Anterior cingulate cortex (tissue), 58 donors: ENCODE measurements at regions not wholly inside any gene's neighbourhood (a gene's known extent, or its start where the extent isn't known, plus 50 kb on each side); places are given as distances from the start of the nearest gene placed in this dataset.
A peak's percentile ranks its signal among the peaks of the same experiment; 100 is the strongest.
"Not testable (repeated sequence)": the region's sequence is repeated elsewhere in the genome, so short reads cannot be mapped to it uniquely, and the experiment has no call there.

Experiments used
- DNase-seq, 58 donors: peaks; one replicate each; lab custom pipeline; 2025; lab: John Stamatoyannopoulos, UW

DNA sequence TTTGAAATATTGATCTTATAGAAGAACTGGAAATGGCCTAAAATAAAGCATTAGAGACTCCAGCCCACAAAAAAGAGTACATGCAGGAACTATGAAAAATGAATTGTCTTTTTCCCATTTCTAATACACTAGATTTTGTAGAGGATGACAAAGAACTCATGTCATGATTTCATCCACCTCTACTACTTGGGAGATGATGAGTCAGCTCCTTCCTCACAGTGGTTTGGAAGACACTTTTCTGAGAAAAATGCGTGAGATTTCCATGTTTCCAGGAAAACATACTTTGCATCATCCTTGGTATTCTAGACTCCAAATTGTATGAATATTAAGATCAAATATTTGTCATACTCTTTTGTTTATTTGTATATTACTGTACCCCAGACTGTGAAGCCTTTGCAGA is 500.5 kb downstream of the FAM181B start:
- DNase-seq, result no peak

GRCh38 chr11:82229341-82229740 is 504.3 kb downstream of the FAM181B start:
- no peak for DNase-seq

GRCh38 chr11:82225930-82226329 is 507.7 kb downstream of the FAM181B start:
- no peak for DNase-seq

GRCh38 chr11:82225502-82225901 is 508.2 kb downstream of the FAM181B start:
- no peak for DNase-seq

- DNase-seq, result no peak
Observed at GRCh38 chr11:82216927-82217570, 516.6 kb downstream of the FAM181B start.

DNA sequence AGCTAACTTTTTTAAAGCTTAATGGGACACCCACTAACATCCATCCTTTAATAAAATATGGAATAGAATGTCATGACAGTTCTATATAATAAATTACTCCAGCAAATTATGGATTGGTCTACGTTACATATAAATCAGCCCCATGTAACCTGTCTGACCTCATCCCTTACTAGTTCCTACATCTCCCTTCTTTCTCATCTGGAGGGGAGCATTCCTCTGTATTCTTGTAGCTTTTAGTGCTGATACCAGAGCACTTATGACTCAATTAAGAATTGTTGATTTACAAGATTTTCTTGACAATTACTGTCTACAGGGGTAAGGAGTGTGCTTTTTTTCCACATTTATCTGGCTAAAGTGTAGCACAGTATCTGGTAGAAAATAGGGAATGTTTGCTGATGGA is 523.7 kb downstream of the FAM181B start:
- no peak for DNase-seq

DNA sequence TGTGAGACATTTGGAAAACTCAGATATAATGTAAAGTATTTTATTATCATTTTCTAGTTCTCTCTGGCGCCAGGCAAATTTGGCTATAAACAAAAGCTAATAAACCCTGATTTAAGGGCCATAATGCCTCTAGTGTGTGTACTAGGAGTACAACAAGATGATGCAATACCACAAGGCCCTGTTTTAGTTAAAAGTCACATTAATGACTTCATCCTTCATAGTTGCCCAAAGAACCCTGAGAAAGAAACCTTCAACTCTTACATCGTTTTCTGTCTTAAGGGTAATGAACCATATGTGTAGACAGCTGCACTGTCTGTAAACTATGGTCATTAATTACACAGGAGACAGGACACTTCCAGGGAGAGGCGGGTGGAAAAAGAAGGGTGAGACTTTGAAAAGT is 538.4 kb downstream of the FAM181B start:
- DNase-seq, result no peak

GRCh38 chr11:82194521-82194920 is 539.1 kb downstream of the FAM181B start:
- DNase-seq, result no peak

DNA sequence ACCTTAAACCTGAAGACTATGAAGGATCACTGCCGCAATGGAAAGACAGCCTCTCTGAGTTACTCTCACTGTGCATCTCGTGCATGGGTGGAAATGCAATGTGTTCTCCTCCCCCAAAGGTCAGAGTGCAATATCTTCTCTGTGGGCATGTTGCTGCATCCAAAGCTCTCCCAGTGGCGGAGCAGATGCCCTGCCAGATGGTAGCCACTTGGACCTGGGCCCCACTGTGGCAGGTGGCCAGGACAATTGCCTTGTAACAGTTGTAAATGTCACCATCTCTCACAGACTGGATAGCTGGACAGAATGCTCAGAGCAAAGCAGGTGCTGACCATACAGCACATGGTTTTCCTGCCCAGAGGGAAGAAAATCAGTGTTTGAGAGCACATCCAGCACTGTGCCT is 542.0 kb downstream of the FAM181B start:
- DNase-seq, result peak in 9 of 58 donors; percentile 0 to 5 (median 3)

DNA sequence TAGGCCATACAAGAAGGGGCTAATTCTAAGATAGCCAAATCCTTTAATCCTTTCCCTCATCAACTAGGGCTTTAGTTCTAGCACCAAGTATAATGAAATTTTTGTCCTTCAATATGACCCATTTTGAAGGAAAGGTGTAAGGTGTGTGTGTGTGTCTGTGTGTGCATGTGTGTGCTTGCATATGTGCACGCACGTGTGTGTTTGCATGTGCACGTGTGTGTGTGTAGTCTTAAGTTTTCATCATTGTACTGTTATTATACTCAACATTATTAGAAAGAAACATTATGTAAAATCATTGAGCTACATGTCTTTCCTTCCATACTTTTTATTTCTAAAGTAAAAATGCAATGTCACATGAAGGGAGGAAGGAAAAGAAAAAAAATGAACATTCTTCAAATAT is 547.7 kb downstream of the FAM181B start:
- DNase-seq, result no peak

DNA sequence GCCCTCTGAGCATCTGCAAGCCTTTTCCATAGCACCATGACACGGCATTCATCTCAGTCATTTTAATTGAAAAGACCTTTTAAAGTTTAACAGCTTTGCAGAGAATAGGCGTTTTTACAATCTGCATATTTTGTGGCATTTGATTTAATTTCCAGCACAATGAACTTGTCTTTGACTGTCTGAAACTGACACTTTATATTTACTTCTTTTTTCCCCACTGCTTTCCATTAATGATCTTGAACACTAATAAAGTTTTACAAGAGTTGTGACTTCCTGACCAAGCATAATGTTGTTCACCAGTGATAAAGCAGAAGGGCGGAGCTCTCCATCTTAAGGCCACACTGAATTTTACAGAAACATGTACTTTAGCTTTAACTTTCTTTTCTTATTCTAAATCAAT is 548.7 kb downstream of the FAM181B start:
- no peak for DNase-seq

DNA sequence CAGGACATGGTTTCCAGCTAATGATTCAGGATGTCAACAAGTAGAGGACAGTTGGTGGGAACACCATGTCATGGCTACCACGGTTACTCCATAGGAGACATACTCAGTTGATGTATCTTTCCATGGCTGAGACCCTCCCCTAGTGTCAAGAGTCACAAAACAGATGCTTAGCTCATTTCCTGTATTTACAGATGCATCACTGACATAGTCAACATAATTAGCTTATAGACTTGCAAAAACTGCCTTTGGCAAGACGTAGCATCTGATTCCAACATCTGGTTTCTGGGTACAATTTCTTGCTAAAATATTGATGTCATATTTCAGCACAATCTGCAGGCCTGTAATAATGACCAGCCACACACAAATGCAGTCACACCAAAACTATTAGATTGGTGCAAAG is 550.3 kb downstream of the FAM181B start:
- no peak for DNase-seq

GRCh38 chr11:82182697-82183096 is 551.0 kb downstream of the FAM181B start:
- DNase-seq, result not testable (repeated sequence)

DNA sequence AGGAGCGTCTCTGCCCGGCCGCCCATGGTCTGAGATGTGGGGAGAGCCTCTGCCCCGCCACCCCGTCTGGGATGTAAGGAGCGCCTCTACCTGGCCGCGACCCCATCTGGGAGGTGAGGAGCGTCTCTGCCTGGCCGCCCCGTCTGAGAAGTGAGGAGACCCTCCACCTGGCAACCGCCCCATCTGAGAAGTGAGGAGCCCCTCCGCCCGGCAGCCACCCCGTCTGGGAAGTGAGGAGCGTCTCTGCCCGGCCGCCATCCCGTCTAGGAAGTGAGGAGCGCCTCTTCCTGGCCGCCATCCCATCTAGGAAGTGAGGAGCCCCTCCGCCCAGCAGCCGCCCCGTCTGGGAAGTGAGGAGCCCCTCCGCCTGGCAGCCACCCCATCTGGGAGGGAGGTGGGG is 551.9 kb downstream of the FAM181B start:
- DNase-seq, result not testable (repeated sequence)

GRCh38 chr11:82176945-82177344 is 556.7 kb downstream of the FAM181B start:
- DNase-seq, result no peak

GRCh38 chr11:82176365-82176764 is 557.3 kb downstream of the FAM181B start:
- DNase-seq, result no peak

DNA sequence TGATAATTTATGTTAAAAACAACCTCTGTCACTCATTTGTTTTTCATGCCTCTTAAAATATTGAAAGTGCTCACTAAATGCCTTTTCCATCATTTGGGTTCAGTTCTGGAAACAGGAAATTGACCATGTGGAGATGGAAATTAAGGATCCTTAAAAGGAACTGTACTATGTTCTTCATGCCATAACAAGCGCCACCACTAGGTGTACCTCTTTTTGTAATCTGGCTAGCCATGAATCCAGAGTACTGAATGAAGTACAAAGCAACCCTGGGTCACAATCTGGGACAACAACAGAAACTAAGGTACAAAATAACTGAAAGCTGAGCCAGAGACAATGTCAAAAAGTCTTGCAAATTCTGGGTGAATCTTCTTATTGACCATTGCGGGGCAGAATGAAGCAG is 559.1 kb downstream of the FAM181B start:
- no peak for DNase-seq

- no peak for DNase-seq
Observed at GRCh38 chr11:82146789-82147188, 586.9 kb downstream of the FAM181B start.

DNA sequence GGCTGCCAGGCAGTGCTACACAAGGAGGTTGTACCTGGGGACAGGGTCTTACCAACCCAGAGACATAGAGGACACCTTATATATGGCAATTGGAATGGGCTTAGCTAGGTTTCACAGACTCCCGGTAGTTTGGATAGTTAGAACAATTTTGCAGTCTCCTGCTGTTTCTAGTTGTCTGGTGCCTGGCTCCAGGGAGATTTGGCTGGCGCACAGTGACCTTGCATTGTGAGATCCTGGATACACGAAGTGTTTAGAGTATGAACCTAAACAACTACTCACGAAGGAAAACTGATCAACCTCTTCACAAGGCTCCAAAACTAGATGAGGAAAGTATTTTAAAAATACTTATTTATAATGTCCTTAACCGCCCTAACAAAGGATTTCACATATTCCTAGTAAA is 614.7 kb downstream of the FAM181B start:
- DNase-seq, result no peak

- no peak for DNase-seq
Observed at GRCh38 chr11:82117362-82117761, 616.3 kb downstream of the FAM181B start.

DNA sequence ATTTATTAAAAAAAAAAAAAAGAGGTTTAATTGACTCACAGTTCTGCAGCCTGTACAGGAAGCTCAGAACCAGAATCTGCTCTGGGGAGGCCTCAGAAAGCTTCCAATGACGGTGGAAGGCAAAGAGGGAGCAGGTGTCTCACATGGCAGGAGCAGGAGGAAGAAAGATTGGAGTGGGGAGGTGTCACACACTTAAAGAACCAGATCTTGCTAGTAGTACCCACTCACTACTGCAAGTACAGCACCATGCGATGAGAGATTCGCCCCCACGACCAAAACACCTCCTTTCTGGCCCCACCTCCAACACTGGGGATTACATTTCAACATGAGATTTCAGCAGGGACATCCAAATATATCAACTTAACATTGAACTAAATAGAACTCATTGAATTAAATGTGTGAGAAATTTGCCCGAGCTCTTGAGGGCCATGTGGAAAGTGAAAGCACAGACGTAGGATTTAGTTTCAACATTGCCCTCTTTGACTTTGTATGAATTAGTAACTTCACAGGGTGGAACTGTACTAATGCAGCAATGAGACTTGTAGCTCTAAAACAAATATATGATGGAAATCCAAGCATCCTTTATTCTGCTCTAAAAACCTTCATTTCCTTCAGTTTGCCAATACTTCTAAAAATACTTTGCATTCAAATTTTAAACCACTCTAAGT is 628.2 kb downstream of the FAM181B start:
- peak in 12 of 58 donors; percentile 2 to 44 (median 12) for DNase-seq

- DNase-seq, result no peak
Observed at GRCh38 chr11:82092904-82093303, 640.8 kb downstream of the FAM181B start.
